NK-92 treated with Interleukin-12 subunit alpha and Interleukin-12 subunit beta, amount 100 ng/mL, for 24 hours (cell line): ENCODE measurements at regions not wholly inside any gene's neighbourhood (a gene's known extent, or its start where the extent isn't known, plus 50 kb on each side); places are given as distances from the start of the nearest gene placed in this dataset.
"Not testable (repeated sequence)": the region's sequence is repeated elsewhere in the genome, so short reads cannot be mapped to it uniquely, and the experiment has no call there.

ENCODE experiments used
- DNase-seq: peaks from one replicate; lab custom pipeline; 2025; lab: John Stamatoyannopoulos, UW

DNA sequence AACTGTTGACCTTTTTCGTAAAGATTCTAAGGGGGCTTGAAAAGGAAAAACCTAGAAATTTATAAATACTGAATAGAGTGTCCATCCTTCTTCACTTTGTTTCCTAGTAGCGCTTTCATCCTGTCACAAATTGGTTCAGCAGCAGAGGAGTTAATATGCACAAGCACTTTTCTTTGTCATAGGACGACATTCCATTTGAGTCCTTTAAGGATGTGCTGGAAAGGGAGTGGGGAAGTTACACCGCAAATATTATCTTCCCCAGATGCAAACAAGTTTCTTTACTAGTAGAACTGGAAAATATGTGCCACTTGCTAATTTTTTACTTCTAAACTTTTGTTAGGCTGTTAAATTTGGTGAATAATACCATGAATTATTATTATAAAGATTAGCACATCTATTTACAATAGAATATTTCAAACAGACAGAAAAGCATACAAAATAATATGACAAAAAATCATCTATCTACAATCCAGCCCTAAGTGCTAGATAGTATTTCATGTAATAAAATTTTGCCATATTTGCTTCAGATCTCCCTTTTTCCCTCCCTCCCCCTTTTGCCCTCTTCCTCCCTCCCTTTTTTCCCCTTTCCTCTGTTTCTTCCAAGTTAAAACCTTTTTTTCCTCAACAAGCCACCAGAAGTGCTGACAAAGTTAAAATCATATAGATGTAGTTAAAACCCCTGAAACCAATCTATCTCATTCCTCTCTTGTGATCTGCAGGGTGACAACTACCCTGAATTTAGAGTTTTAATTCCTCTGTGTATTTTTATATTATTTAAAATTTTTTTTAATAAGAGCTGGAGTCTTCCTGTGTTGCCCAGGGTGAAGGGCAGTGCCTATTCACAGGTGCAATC is 50.5 kb upstream of the MAP4K3 start:
- no peak for DNase-seq

DNA sequence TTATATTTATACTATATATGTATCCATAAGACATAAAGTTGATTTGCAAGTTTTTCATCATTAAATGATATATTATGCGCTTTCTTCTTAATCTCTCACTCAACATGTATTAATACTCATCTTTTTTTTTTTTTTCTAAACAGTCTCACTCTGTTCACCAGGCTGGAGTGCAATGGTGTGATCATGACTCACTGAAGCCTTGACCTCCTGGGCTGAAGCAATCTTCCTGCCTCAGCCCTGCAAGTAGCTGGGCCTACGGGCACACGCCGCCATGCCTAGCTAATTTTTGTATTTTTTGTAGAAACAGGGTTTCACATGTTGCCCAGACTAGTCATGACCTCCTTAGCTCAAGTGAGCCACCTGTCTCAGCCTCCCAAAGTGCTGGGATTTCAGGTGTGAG is 51.4 kb upstream of the MAP4K3 start:
- peak; percentile 53 for DNase-seq

DNA sequence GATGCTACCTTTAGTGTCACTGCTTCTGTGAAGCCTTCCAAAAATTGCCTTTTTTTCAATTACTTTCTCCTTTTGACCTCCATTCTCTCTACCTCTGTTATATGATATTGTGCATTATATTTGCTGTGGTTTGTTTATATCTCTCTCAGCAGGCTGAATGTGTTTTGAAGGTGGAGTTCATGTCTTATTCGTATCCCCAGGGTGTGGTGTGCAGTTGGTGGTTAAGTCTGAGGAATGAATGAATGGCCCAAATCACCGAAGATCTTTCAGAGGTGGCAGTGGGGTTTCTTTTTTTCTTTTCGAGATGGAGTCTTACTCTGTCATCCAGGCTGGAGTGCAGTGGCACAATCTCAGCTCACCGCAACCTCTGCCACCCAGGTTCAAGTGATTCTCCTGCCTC is 53.5 kb upstream of the MAP4K3 start:
- no peak for DNase-seq

DNA sequence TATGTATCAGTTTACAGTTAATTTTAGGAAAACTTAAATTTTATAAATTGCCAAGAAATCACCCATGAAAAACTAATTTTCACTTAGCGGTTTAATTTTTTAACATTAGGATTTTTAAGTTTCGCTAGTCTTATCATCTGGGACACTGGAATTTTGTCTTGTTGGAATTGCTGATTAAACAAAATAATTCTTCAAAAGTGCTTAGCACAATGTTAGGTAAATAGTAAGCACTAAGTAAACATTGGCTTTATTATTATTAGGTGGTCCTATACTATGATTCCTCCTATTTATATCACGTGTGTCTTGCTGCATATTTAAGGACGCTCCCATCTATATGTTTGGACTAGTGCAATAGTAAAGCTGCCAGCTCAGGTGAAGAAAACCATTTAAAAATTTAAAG is 54.6 kb upstream of the MAP4K3 start:
- no peak for DNase-seq

DNA sequence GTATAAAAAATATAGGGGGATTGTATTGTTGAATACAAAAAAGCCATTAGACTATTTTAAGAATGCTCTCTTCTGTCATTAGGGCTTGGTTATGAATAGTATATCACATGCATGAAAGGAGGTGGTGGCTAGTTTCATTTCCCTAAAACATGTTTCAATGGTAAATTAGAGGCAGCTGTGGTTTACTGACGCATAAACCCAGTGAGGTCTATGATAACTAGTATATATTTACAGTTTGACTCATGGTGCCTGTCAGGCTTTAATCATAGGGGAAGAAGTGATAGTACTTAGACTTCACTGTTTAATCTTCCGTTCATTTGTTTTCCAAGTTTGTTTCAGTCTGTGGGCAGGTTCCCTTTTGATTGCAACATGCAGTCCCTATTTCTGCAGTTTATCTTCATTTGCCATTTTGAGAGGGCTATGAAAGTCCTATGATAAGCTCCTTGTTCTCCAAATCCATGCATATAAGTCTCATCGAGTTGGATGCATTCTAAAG is 55.1 kb upstream of the MAP4K3 start:
- DNase-seq: no peak

DNA sequence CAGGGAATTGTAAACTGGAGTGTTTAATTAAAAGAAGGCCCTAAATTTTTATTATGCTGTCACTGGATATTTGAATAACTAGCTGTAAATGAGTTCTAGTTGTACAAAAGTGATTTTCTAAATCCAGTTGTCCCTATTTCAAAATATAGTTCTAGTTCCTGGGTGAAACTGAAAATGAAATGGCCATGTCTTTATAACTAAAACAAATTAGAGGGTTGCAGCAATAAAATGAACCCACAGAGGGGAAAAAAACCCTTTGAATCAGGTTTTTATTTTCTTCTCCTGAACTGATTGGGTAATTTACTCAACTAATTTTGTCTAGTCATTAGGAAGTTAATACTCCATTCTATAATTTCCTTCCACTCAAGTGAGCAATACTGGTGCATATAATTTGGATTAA is 55.6 kb upstream of the MAP4K3 start:
- DNase-seq: no peak

DNA sequence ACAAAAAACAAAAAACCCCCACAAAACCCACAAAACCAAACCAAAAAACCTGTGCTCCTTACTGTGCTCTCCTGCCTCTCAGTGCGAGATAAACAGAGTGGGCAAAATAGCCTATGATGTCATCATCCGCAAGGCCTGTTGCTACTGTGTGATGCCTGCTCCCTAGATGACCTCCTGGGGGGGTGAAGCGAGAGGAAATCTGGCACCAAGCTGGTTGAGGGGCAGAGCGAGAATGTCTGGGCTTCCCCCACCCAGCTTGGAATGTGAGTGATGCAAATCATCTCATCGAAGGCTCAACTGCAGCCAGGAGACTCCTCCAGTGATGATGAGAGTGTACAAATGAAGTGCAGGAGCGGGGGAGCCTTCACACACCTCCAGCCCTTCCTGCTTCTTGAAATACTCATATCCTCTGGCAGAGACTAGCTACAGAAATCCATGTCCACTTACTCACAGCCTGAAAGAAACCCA is 57.7 kb upstream of the MAP4K3 start:
- DNase-seq: no peak

DNA sequence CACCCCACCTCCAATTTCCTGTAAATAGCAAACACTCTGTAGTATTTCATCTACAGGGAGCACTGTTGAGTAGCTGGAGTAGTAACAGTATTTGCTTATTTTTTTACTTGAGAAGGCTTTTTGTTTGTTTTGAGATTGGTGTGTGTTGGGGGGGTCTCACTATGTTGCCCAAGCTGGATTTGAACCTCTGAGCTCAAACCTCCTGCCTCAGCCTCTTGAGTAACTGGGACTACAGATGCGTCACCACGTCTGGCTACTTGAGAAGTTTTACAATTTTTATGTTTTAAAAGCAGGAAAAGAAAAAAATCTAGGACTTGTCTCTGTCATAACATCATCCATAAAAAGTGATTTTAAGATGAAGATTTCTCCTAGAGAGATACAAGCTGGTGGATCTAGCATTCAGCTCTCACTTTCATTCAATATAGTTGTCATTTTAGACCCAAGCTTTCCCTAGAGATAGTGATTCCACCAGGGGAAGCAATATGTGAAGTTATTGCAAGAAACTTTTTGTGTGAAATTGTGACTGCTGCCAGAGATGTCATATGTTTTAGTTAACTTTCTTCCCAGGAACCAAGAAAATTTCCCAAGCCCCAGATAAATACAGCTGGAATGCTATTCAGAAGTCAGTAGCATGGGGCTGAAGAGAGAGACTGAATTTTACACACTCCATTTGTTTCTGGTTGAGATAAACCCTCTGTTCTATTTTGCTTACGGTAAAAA is 60.2 kb upstream of the MAP4K3 start:
- no peak for DNase-seq

DNA sequence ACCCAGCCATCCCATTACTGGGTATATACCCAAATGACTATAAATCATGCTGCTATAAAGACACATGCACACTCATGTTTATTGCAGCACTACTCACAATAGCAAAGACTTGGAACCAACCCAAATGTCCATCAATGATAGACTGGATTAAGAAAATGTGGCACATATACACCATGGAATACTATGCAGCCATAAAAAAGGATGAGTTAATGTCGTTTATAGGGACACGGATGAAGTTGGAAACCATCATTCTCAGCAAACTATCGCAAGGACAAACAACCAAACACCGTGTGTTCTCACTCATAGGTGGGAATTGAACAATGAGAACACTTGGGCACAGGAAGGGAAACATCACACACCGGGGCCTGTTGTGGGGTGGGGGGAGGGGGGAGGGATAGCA is 61.1 kb upstream of the MAP4K3 start:
- DNase-seq: not testable (repeated sequence)

DNA sequence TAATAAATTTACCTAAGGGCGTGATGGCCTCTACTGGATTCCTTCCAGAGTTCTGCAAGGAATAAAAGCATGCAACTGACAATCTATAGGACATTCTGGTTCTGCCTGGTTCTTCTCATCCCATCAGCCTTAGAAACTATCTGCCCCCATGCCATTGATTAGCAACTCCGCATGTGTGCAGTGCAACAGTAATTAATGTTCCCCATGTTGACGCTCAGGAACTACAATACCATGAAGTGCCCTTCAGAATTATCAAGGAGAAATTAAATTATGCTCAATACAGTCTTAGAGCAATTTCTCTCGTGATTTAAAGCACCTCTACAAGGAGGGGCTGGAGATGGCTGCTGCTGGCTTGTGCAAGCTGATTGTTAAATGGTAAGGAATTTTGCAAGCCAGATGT is 61.7 kb upstream of the MAP4K3 start:
- DNase-seq: no peak

DNA sequence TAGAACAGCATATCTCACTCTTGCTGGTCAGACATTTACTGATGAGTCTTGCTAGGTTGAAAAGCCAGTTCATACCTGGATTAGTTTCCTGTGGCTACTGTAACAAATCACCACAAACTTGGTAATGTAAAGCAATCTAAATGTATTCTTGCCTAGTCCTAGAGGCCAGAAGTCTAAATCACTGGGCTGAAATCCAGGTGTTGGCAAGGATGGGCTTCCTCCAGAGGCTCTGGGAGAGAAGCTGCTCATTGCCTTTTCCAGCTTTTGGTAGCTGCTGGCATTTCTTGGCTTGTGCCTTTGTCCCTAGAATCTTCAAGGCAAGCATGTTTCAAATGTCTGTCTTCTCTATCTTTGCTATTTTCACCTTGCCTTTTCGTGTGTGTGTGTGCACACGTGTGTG is 62.3 kb upstream of the MAP4K3 start:
- no peak for DNase-seq

DNA sequence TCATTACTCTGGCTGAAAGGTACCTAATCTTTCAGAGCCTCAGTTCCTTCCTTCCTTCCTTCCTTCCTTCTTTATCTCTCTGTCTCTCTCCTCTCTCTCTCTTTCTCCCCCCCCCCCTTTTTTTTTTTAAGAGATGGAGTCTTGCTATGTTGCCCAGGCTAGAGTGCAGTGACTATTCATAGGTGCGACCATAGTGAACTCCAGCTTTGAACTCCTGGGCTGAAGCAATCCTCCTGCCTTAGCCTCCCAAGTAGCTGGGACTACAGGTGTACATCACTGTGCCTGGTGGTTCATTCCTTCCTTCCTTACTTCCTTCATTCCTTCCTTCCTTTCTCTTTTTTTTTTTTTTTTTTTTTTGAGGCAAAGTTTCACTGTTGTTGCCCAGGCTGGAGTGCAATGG is 64.3 kb upstream of the MAP4K3 start:
- no peak for DNase-seq

DNA sequence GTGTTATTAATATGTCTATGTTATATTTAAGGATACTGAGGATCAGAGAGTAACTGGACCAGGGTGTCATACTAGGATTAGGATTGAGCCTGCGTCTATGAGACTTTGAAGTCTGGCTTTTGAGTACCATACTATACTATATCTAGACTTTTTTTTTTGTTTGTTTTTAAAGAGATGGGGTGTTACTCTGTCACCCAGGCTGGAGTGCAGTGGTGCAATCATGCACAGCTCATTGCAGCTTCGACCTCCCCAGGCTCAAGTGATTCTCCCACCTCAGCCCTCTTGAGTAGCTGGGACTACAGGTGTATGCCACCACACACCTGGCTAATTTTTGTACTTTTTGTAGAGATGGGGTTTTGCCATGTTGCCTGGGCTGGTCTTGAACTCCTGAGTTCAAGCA is 66.2 kb upstream of the MAP4K3 start:
- DNase-seq: no peak

DNA sequence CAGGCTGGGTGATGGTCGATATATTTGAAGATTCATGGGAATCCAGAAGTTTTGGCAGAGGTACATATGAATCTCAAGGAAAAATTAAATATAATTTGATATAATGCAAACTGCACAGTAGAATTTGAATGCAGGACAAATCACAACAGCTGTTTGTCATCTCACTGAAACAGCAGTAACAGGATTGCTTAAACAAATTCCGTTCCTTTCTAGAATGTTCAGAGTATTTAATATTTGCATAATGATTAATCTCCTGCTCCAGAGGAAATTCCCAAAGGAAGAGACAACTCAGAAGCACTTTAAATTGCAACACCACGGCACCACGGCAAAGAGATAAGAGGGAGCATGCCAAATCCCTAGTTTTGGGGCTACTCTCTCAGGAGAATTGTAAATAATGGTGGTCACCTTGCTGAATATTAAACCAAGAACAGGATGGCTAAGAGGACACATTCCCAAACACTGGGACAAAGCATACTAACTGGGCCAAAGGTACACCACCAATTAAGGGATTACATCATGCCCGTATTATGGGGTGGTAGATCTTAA is 67.8 kb upstream of the MAP4K3 start:
- DNase-seq: no peak

DNA sequence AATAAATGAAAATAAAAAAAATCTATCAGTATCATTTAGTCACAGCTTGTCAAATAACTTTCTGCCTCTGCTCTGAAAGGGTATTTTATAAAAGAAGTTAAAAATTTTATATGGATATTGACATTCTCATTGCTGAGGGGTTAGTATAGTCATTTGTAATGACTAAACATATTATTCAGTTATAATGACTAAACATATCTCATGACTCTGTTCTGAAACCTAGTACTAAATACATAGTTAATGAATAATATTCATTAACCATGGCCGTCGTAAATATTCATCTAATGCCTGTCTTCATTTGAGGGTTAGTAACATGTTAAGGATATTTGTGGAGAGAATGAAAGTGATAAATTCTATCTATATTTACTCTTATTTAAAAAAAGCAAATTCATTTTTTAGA is 69.1 kb upstream of the MAP4K3 start:
- no peak for DNase-seq

DNA sequence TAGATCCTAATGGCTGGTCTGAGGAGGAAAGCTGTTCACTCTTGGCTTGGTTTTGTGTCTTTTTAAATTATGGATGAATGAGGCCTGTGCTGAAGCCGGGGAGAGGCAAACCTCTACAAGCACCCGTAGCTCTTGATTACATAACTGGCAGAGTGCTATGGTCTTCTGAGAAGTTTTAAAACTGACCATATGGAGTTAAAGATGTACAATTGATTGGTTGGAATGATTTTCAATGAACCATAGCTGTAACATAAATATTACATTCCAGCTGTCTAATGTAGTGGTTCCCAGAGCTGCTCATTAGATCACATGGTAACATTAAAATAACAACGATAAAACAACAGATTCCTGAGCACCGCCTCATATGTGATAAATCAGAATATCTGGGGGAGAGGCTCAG is 71.1 kb upstream of the MAP4K3 start:
- no peak for DNase-seq

DNA sequence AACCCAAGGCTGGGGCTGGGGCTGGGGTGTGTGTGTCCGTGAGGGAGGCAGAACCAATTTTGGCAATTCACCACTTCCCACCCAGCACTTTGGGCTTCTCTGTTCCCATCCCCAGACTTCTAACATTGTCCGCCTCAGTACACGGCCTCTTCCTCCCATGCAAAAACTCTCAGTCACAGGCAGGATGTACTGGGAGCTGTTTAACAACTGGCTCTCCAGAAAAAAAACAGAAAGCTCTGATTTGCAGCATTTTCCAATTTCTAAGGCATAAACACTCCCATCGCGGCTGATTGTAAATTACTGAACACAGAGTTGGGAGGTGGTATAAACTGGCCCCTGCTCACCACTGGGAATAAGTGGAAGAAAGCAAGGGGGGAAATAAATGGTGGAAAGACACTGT is 73.1 kb upstream of the MAP4K3 start:
- no peak for DNase-seq

DNA sequence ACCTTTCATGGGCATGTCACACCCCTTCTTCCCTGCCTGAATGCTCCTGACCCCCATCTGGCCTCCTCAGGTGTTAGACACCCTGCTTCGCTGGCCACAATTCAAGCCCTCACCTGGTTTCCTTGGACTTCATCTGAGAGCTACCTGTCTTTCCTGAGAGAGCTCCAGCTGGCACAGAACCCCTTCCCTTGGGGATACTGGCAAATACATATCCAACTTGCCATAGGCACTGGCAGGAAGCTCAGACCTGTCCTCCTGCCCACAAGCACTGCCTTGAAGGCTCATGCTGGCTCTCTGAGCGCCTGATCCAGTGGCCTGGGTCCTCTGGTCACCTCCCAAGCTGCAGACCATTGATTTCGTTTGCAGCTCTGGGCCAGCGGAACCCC is 74.1 kb upstream of the MAP4K3 start:
- DNase-seq: no peak

DNA sequence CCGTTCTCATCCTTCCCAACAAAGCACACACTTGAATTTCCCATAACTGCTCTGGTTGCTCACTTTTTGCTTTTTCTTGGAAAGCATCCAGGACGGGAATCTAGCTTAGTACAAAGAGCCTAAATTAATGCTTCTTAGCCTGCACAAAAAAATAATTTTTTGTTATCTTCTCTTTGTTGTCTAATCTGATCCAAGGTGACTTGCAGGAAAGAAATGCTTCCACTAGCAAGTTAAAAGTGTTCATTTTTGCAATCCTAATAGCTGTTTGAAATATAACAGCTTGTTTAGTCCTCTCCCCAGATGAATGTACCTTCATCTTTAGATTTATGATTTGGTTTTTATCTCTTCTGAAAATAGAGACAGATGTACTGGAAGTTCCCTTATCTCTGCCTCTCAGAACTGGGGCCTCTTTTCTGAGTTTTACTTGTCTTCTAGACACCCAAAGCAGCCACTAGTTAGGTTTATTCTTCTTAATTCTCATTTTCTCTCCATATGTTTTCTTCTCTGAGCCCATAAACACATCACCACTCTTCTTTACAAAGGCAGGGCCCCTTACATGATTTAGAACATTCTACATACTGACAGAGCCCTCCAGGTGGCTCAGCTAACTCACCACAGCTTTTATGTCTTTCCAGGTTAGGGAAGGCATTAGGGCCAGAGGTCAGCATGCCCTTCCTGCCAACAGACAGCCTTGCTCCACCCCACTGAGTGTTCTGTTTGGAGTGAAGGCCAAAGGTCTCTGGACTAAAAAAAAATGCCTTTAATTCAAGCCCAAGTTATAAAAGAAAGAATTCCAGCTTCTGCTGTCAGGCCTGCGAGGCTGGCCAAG is 74.7 kb upstream of the MAP4K3 start:
- no peak for DNase-seq

DNA sequence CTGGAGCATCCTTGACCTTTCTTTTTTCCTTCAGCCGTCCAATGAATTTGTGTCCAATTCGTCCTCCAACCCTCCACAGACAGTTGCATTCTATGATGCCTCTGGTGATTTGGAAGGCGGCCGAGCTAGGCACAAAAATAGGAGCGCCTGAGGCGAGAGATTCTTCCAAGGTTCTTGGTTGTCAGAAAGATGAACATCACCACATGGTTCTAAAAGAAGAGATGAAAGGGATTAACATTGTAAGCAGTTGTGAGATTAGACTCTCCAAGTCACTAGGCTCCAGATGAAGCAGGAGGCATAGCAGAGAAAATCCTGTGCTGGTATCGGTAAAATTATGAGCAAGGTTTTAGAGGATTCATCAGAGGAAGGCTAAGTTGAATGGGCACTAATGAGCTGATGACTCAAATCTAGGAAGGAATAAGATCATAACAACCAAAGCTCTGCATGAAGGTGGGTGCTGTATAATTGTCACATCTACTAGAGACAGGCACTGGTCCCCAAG is 75.4 kb upstream of the MAP4K3 start:
- DNase-seq: no peak

DNA sequence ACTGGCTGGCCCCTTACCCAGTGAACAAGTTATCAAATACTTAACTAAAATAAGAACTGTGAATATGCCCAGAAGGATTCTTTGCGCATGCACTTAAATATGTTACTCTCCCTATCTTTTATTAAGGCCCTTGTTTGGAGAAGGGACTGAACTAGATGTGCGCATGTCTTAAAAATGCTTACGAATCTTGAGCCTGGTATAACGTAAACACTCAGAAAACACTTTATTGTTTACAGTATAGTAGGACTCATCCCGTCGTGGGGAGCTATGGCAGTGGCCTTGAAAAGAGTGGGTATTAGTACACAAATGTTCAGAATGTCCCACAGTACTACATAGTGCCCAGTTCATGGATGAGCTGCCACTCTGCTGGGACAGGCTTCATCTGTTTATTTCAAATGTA is 75.9 kb upstream of the MAP4K3 start:
- no peak for DNase-seq

DNA sequence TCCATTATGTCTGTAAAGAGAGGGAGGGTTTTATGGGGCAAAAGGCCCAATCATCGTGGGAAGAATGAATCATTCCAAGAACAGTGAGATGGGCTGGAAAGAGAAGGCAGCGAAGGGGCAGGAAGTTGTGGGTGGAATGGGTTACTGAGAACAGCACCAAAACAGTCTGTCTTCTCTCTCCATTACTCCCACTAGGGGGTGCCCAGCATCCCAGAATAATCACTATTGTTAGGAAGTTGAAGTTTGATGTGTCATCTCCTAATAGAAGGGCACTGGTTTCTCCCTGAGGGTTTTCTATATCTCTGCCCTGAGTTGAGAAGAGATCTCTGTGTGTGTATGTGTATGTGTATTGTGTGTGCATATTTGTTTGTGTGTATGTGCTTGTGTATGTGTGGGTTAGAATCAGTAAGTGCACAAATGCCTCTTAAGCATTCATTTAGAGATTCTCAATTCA is 76.6 kb upstream of the MAP4K3 start:
- peak; percentile 5 for DNase-seq
